Muscle of leg (tissue), 3 donors: ENCODE measurements at regions not wholly inside any gene's neighbourhood (a gene's known extent, or its start where the extent isn't known, plus 50 kb on each side); places are given as distances from the start of the nearest gene placed in this dataset.

Experiments
- DNase-seq: peaks from one replicate; pipeline ENCODE4 v3.0.0; 2013
- H3K27ac ChIP-seq: one replicate; pipeline ENCODE4 v1.5.1; 2013; ENCODE audit warnings: mild to moderate bottlenecking, low read length, control low read depth
- H3K27me3 ChIP-seq: one replicate; pipeline ENCODE4 v1.6.1; 2013; ENCODE audit warnings: low read length; ENCODE audit not compliant: control insufficient read depth, insufficient read depth
- H3K36me3 ChIP-seq: one replicate; pipeline ENCODE4 v1.6.1; 2013; ENCODE audit warnings: low read length; ENCODE audit not compliant: control insufficient read depth, insufficient read depth
- H3K4me1 ChIP-seq: one replicate; pipeline ENCODE4 v1.6.1; 2013; ENCODE audit warnings: low read length; ENCODE audit not compliant: control insufficient read depth, insufficient read depth
- H3K4me3 ChIP-seq: one replicate; pipeline ENCODE4 v1.5.1; 2013; ENCODE audit warnings: low read length, control low read depth
- H3K9me3 ChIP-seq: replicated peaks from 2 replicates; pipeline ENCODE4 v1.6.1; 2013; ENCODE audit warnings: low read depth, low read length; ENCODE audit not compliant: control insufficient read depth
- WGBS: methylation state at CpG from one replicate; pipeline ENCODE4 v1.1.5; 2013; ENCODE audit warnings: missing lambda C conversion rate; ENCODE audit not compliant: insufficient coverage; 5-methylcytosine and 5-hydroxymethylcytosine counted together

DNA sequence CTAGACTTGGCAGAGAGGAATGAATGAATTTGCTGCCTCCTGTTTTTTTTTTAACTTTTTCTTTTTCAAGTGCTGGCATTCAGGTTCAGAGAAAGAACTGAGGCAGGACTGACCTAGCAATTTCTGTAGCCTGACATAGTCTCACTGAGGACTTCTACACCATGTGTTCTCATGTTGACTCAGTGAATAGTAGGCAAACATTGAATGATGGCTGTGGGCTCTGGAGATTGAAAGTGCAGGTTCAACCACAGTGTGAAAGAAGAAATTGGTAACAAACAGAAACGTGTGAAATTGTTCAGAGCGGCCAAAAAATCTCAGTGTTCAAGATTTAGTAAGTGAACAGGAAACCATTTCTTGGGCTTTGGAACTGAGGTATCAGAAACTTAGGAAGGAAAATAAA is 322.4 kb upstream of the GHITM start:
- Histone ChIP-seq H3K27me3 (no peaks in the 10 kb centered on the region), H3K27ac (no peak overlapping the region), H3K9me3 (no peaks in the 10 kb centered on the region), H3K4me1 (no peaks in the 10 kb centered on the region), H3K4me3 (no peak overlapping the region), H3K36me3 (no peaks in the 10 kb centered on the region)
- WGBS, result 40% methylated on average over 1 of the region's 2 CpGs
- no peak for DNase-seq

DNA sequence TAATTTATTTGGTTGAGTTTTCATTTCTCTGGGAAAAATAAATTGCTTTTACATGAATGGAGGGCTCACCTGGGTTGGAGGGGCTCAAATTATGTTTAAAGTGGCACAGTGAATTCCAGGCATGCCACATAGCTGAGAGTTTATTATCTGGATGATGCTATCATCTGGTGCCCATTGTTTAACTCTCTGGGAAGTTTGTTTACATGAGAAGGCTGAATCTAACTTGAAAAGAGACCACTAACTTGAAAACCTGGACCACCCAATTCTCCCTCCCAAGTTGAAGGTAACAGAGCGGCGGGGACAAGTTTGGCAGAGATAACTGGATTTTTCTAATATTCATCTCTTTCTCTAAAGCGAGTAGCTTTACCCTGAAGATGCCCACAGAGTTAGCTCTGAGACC is 321.5 kb upstream of the GHITM start:
- DNase-seq, result no peak
- Histone ChIP-seq H3K27ac (no peak overlapping the region), H3K4me3 (no peak overlapping the region), H3K9me3 (no peaks in the 10 kb centered on the region), H3K27me3 (no peaks in the 10 kb centered on the region), H3K36me3 (no peaks in the 10 kb centered on the region), H3K4me1 (no peaks in the 10 kb centered on the region)
- no CpG with 5 or more reads among the region's 3 CpGs for WGBS

DNA sequence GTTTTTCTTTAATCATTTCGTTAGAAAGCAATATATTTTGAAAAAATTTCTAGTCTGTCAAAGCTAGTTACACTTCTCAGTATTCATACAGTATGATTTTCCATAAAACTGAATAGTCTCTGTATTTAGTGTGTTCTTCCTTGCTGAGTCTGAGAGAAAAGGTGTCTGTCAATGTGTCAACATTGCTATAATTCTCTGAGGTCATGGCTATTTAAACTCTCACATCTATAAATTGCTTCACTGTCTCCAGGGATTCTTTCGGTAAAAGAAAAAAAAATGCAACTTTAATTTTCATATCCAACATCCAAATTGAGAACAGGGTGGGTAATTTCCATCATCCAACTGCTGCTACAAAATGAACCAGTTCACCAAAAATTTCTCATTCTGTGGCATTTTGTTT is 319.7 kb upstream of the GHITM start:
- Histone ChIP-seq H3K4me1 (no peaks in the 10 kb centered on the region), H3K27me3 (no peaks in the 10 kb centered on the region), H3K4me3 (no peak overlapping the region), H3K27ac (no peak overlapping the region), H3K9me3 (no peaks in the 10 kb centered on the region), H3K36me3 (no peaks in the 10 kb centered on the region)
- WGBS, result no CpG with 5 or more reads among the region's 2 CpGs
- peak; percentile 7 for DNase-seq

DNA sequence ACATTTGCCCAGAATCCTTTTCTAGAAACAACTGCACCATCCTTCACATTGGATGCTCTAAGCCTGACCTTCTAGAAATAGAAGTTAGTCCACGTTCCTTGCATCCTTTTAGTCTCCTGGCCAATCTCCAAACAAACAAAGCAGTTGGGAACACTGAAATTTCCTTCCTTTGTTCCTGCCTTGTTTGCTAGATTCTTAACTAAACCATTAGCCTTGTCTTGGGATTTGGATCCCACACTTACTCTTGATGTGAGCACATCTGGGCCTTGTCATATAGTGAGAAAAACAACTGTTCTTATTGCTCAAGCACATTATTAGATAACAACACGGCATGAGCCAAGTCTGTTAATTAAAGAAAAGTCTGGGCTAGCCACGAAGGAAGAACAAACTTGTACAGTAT is 319.3 kb upstream of the GHITM start:
- peak; percentile 75 for DNase-seq
- 13% methylated on average over 1 of the region's 3 CpGs for WGBS

DNA sequence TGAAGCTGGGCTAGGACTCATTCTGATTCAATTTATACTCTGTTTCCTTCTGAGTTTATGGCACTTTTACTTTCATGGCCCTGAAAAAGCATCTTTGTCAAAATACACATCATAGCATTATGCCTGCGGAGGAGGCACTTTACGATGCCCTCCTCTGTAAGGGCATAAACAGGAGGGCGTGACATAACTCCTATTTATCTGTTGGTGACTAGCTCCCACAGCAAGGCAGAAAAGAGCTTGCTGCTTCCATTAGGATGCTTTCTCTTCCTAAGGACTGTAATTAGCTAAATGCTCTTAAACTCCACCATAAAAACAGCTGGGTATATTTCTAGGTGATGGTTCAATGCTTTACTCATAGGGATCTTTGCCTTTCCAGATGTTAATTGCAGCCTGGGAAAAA is 315.2 kb upstream of the GHITM start:
- Histone ChIP-seq H3K27me3 (no peaks in the 10 kb centered on the region), H3K9me3 (peaks cover 3% of the 10 kb centered on the region), H3K27ac (no peak overlapping the region), H3K36me3 (no peaks in the 10 kb centered on the region), H3K4me3 (no peak overlapping the region), H3K4me1 (no peaks in the 10 kb centered on the region)
- no peak for DNase-seq
- 73% methylated on average over 3 of the region's 3 CpGs for WGBS

More for the DNA sequence above, 319.3 kb upstream of the GHITM start:
- H3K27me3 ChIP-seq, result no peaks in the 10 kb centered on the region
- no peak overlapping the region for H3K27ac ChIP-seq
- no peak overlapping the region for H3K4me3 ChIP-seq
- no peaks in the 10 kb centered on the region for H3K4me1 ChIP-seq
- H3K9me3 ChIP-seq, result no peaks in the 10 kb centered on the region
- H3K36me3 ChIP-seq, result no peaks in the 10 kb centered on the region

DNA sequence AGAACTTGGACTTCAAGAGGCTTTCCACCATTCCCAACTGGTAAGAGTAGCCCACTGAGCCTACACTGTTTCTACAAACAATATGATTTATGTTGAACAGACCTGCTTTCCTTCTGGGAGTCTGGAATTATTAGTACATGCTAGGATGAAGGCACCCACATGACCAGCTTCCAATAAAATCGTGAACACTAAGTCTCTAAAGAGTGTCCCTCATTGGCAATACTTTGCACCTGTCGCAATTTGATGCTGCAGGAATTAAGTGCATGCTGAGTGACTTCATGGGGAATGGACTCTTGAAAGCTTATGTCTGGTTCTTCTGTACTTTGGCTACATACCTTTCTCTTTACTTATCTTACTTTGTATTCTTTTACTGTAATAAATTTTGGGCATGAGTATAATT is 305.2 kb upstream of the GHITM start:
- H3K27ac ChIP-seq, result no peak overlapping the region
- no peaks in the 10 kb centered on the region for H3K36me3 ChIP-seq
- H3K27me3 ChIP-seq, result no peaks in the 10 kb centered on the region
- peaks cover 3% of the 10 kb centered on the region for H3K9me3 ChIP-seq
- WGBS, result no CpG with 5 or more reads among the region's 2 CpGs
- no peak overlapping the region for H3K4me3 ChIP-seq
- H3K4me1 ChIP-seq, result no peaks in the 10 kb centered on the region
- DNase-seq, result peak; percentile 59

DNA sequence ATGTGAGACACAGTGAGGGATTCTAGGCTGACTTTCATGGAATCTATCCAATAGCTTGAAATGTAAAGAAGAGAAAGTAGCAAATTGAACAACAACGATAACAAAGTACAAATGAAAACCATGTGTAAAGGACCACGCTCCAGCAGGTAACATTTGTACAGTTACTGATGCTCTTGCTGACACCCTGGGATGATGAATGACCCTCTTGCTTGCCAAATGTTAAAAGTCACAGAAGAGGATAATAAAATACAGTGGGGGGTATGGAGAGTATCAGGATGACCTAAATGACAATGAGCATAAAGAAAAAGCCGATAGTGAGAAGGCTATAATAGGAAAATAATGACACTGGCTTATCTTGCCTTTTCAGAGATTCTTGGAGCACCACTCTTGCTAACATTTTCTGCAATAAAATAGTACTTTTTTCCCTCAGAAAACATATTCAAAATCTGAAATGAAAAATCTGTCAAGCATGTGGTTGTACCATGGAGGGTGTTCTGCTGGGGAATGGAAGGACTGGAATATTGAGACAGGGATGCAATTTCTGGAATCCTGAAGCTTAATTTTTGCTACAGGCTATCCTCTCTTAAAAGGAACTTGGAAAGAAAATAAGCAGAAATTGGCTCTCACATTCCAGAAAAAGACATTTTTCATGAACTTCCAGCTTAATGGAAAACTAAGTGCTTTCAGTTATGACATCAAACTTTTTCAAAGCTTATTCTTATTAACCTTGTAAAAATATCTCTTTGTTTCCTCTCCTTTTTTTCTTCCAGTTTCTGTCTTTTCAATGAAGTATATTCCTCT is 303.2 kb upstream of the GHITM start:
- Histone ChIP-seq H3K4me3 (no peak overlapping the region), H3K4me1 (no peaks in the 10 kb centered on the region), H3K27ac (no peak overlapping the region), H3K36me3 (no peaks in the 10 kb centered on the region), H3K27me3 (no peaks in the 10 kb centered on the region), H3K9me3 (no peaks in the 10 kb centered on the region)
- DNase-seq, result peak; percentile 63
- 67% methylated on average over 1 of the region's 3 CpGs for WGBS

DNA sequence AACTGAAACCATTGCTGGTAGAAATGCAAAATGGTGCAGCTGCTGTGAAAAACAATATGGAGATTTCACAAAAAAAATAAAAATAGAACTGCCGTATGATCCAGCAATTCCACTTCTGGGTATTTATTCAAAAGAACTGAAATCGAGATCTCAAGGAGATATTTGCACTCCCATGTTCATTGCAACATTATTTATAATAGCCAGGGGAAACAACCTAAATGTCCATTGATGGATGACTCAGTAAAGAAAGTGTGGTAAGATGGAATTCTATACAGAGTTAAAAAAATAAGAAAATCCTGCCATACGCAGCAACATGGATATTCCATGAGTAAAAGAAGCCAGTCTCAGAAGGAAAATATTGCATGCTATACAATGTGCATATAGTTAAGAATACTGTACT is 290.6 kb upstream of the GHITM start:
- Histone ChIP-seq H3K27me3 (no peaks in the 10 kb centered on the region), H3K36me3 (no peaks in the 10 kb centered on the region), H3K27ac (no peak overlapping the region), H3K9me3 (no peaks in the 10 kb centered on the region), H3K4me3 (no peak overlapping the region), H3K4me1 (no peaks in the 10 kb centered on the region)
- no peak for DNase-seq
- WGBS, result no CpG with 5 or more reads among the region's 3 CpGs

DNA sequence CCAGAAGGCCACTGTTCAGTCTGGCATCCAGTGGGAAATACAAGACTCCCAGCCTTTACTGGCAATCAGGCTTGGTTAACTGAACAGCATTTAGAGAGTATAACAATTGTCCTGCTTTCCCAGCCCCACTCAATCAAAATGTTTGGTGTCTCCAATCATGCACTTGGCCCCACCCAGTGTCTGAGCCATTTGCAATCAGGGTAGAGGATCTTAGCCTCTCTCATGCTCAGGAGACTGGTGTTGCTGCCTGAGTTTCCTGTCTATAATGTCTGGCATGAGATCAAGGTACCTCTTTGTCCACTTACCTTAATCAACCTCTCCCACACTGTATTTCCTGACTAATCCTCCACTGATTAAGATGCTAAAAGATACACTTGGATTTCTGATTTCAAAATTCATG is 290.2 kb upstream of the GHITM start:
- Histone ChIP-seq H3K36me3 (no peaks in the 10 kb centered on the region), H3K27ac (no peak overlapping the region)

DNA sequence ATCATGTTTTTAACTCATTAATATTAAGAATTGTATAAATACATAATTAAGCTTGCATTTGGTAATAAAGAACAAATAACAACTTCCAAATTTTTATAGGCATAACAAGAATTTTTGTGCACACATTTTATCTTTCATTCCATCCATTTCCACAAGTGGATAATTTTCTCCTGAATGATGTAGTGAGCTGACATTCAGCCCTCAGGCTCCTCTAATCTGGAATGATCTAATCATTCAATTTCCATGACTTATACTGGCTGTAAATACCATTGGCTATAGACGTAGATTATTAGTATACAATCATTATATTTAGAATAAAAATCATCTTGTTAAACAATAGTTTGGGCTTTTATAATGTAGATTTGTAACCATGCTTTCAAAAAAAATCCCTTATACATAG is 287.2 kb upstream of the GHITM start:
- Histone ChIP-seq H3K4me1 (no peaks in the 10 kb centered on the region), H3K9me3 (no peaks in the 10 kb centered on the region), H3K27me3 (no peaks in the 10 kb centered on the region), H3K27ac (no peak overlapping the region), H3K36me3 (no peaks in the 10 kb centered on the region), H3K4me3 (no peak overlapping the region)
- DNase-seq, result no peak
- WGBS, result no CpG with 5 or more reads among the region's 1 CpG

More for the DNA sequence above, 290.2 kb upstream of the GHITM start:
- H3K4me1 ChIP-seq, result no peaks in the 10 kb centered on the region
- DNase-seq, result no peak
- H3K9me3 ChIP-seq, result no peaks in the 10 kb centered on the region
- H3K27me3 ChIP-seq, result no peaks in the 10 kb centered on the region
- H3K4me3 ChIP-seq, result no peak overlapping the region

DNA sequence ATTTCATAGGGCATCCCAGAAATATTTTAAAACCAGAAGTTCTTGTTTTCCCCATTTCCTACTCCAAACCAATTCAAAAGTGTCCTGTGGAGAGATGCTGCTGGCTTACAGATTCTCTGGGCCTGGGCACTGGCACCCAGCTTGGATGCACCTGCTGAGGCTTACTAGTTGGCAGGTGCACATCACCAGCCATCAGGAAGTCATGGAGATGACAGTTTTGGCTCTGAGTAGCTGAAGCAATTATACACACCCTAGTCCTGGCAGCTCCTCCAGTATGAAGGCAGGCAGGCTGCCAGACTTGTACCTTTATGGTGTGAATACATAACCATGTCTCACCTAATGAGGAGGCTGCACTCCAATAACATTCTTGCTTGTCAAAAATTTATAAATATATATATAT is 276.6 kb upstream of the GHITM start:
- DNase-seq, result peak; percentile 13
- no peaks in the 10 kb centered on the region for H3K9me3 ChIP-seq
- H3K36me3 ChIP-seq, result no peaks in the 10 kb centered on the region
- no peaks in the 10 kb centered on the region for H3K27me3 ChIP-seq
- no peak overlapping the region for H3K27ac ChIP-seq
- no peak overlapping the region for H3K4me3 ChIP-seq
- H3K4me1 ChIP-seq, result peaks cover 2% of the 10 kb centered on the region
